Thymus (tissue), 11 donors: ENCODE measurements at regions not wholly inside any gene's neighbourhood (a gene's known extent, or its start where the extent isn't known, plus 50 kb on each side); places are given as distances from the start of the nearest gene placed in this dataset.

Source experiments
- DNase-seq, 9 donors: peaks; one replicate each; pipeline ENCODE4 v3.0.0-alpha.2; 2013; ENCODE audit warnings: low spot score in 9 of 9, low read depth in 6 of 9, missing footprints in 1 of 9
- H3K27ac ChIP-seq, 2 donors: one replicate each; pipeline ENCODE4 v1.5.1; 2013; ENCODE audit warnings: control low read depth in 1 of 2, low read depth in 1 of 2, low read length in 1 of 2, mild to moderate bottlenecking in 1 of 2, moderate library complexity in 1 of 2
- H3K27me3 ChIP-seq, 2 donors: one replicate each; pipeline ENCODE4 v1.5.1; 2013; ENCODE audit warnings: low read length in 1 of 2; ENCODE audit not compliant: control insufficient read depth in 2 of 2, insufficient read depth in 1 of 2
- H3K36me3 ChIP-seq, 2 donors: one replicate each; pipeline ENCODE4 v1.5.1; 2013; ENCODE audit warnings: low read length in 1 of 2, mild to moderate bottlenecking in 1 of 2, moderate library complexity in 1 of 2; ENCODE audit not compliant: control insufficient read depth in 2 of 2, insufficient read depth in 2 of 2
- H3K4me1 ChIP-seq, 2 donors: one replicate each; pipeline ENCODE4 v1.5.1; 2013; ENCODE audit warnings: low read length in 2 of 2; ENCODE audit not compliant: control insufficient read depth in 2 of 2, insufficient read depth in 2 of 2
- H3K4me3 ChIP-seq, 2 donors: one replicate each; pipeline ENCODE4 v1.5.1; 2013; ENCODE audit warnings: low read length in 2 of 2, control low read depth in 1 of 2, mild to moderate bottlenecking in 1 of 2
- H3K9me3 ChIP-seq, 2 donors: one replicate each; pipeline ENCODE4 v1.5.1; 2013; ENCODE audit warnings: low read length in 1 of 2, mild to moderate bottlenecking in 1 of 2; ENCODE audit not compliant: control insufficient read depth in 2 of 2, insufficient read depth in 1 of 2
- WGBS: extraction: QIAGEN DNeasy Blood & Tissue Kit; methylation state at CpG from one replicate; pipeline ENCODE4 v1.1.7; 2013; 5-methylcytosine and 5-hydroxymethylcytosine counted together
- donor health status: healthy.

DNA sequence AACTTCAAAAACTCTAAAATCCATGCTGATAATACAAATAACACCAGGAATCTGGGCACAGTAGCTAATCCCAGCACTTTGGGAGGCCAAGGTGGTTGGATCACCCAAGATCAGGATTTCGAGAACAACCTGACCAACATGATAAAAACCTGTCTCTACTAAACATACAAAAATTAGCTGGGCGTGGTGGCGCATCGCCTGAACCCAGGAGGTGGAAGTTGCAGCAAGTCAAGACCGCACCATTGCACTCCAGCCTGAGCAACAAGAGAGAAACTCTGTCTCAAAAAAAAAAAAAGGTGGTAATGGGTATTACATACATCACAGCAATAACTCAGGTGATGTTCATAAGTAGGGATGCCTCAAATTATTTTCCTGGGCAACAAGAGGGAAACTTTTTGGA, 315.0 kb upstream of the MEOX2 start:
- Histone ChIP-seq H3K36me3 (no peaks in the 10 kb centered on the region), H3K27me3 (no peaks in the 10 kb centered on the region), H3K4me1 (no peaks in the 10 kb centered on the region), H3K9me3 (no peaks in the 10 kb centered on the region), H3K4me3 (no peak overlapping the region), H3K27ac (no peak overlapping the region)
- WGBS, result 95% methylated on average over 5 of the region's 5 CpGs
- no peak for DNase-seq

DNA sequence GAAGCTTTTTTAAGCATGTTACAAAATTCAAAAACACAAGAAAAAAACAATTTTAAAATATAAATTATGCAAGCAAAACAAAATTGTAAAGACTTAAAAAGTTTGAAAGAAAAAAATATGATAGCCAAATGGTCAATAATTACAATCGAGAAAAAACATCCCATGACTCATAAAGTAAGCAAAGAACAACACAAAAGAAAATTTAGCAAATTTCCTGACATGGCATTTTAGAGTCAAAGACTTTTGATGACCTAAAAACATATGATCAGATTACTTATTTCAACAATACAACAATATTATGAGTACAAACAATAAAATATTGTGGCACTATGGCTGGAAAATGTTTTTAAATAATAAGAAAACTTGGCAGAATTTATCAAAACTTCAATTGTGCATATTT, 312.1 kb upstream of the MEOX2 start:
- H3K36me3 ChIP-seq, result no peaks in the 10 kb centered on the region
- 86% methylated on average over 1 of the region's 1 CpG for WGBS
- no peaks in the 10 kb centered on the region for H3K27me3 ChIP-seq
- DNase-seq, result no peak
- no peak overlapping the region for H3K4me3 ChIP-seq
- H3K4me1 ChIP-seq, result no peaks in the 10 kb centered on the region
- H3K9me3 ChIP-seq, result no peaks in the 10 kb centered on the region
- no peak overlapping the region for H3K27ac ChIP-seq

DNA sequence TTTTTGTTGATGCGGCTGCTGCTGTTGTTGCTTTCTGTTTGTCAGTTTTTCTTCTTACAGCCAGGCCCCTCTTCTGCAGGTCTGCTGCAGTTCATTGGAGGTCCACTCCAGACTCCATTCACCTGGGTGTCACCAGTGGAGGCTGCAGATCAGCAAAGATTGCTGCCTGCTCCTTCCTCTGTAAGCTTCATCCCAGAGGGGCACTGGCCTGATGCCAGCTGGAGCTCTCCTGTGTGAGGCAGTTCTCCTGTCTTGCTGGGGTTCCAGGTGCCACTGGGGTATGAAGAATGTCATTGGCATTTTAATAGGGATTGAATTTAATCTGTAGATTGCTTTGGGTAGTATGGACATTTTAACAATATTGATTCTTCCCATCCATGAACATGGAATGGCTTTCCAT, 308.5 kb upstream of the MEOX2 start:
- 98% methylated on average over 1 of the region's 1 CpG for WGBS
- DNase-seq, result no peak
- H3K4me3 ChIP-seq, result no peak overlapping the region

DNA sequence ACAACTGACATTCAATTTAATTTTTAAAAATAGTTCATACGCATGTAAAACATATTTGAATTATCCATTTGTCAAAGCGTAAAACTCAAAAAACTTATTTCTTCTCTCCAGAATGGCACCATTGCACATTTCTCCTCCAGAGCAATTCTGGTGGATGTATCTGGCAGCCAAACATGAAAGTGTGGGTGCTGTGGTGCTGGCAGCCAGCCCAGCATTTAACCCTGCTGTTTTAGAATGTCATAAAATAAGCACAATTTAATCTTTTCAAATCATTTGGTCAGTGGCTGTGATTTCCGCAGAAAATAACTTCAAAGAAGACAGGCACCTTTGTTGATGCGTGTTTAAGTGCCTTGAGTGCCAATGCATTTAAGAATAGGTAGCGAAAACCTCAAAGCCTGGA, 302.7 kb upstream of the MEOX2 start:
- no peak overlapping the region for H3K27ac ChIP-seq
- WGBS, result 93% methylated on average over 5 of the region's 5 CpGs
- no peaks in the 10 kb centered on the region for H3K9me3 ChIP-seq
- DNase-seq, result no peak
- H3K36me3 ChIP-seq, result no peaks in the 10 kb centered on the region
- H3K4me3 ChIP-seq, result no peak overlapping the region
- no peaks in the 10 kb centered on the region for H3K4me1 ChIP-seq
- no peaks in the 10 kb centered on the region for H3K27me3 ChIP-seq

More for the DNA sequence above, 308.5 kb upstream of the MEOX2 start:
- Histone ChIP-seq H3K36me3 (no peaks in the 10 kb centered on the region), H3K9me3 (no peaks in the 10 kb centered on the region), H3K4me1 (no peaks in the 10 kb centered on the region), H3K27me3 (no peaks in the 10 kb centered on the region), H3K27ac (no peak overlapping the region)

DNA sequence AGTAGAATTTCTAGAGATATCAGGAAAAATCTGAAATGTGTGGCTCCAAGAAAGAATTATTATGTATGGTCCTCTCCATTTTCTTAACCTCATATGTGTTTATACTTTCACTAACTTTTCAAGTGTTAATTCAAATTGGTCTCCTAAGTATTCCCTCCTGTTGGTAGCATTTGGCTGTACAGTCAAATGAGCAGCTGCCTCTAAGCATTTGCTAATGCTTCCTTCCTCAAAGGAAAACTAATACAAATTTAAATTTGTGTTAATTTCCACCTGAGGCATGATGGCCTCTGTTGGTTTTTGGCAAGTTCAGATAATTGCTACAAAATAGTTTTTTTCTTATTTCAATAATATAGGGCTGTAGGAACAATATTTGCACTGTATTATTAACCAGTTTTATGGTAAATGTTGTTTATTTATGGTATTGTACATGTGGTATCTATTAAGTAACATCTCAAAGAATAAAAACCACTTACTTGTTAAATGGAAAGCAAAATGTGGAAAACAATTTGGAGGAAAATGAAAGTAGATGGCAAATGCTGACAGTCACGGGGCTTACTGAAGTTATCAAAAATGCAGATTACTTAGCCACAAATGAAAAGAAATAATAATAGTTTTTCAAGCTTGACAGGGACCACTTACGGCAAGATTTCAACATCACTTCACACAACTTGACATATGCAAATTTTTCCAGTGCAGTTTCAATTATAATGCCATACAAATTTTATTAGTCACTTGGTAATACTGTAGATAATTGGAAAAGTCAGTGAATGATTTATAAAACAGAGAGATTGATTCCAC, 299.3 kb upstream of the MEOX2 start:
- Histone ChIP-seq H3K27me3 (no peaks in the 10 kb centered on the region), H3K9me3 (no peaks in the 10 kb centered on the region), H3K4me3 (no peak overlapping the region), H3K36me3 (no peaks in the 10 kb centered on the region), H3K4me1 (no peaks in the 10 kb centered on the region), H3K27ac (no peak overlapping the region)
- DNase-seq, result no peak
- 92% methylated on average over 2 of the region's 2 CpGs for WGBS

DNA sequence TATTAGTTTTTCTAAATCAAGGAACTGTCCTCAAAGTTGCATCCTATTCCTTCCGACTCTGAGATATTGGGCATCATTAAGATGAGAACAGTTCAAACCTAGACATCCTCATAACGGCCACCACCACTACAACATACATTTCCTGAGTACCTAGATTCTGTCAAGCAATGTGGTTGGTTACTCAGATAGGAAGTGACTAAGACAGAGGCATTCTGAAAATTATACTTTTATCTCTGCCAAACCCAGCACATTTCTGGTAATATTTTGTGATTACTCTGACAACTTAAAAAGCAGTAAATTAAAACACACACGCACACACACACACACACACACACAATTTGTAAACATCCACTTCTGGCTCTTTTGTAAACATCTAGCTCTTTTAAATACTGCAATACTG, 291.2 kb upstream of the MEOX2 start:
- Histone ChIP-seq H3K9me3 (no peaks in the 10 kb centered on the region), H3K4me1 (no peaks in the 10 kb centered on the region), H3K36me3 (no peaks in the 10 kb centered on the region), H3K27me3 (no peaks in the 10 kb centered on the region), H3K4me3 (no peak overlapping the region), H3K27ac (no peak overlapping the region)
- 30% methylated on average over 3 of the region's 3 CpGs for WGBS
- DNase-seq, result no peak

DNA sequence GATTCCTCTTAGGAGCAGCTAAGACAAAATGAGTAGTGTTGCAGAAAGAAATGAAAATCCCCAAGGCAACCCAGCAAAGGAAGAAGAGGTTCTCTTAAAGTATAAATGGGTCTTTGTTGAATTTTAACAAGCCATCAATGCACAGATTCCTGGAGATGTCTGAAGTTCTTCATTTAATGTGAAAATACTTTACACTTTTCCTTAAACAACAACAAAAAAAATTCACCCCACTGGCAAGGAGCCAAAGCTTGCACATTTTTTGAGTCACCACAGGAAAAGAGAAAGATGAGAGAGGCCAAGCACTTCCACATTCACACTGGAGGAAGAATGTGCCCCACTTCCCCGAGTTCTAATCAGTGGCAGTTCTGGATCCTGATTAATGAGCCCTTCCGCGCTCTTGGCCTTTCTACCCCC, 286.4 kb upstream of the MEOX2 start:
- no peaks in the 10 kb centered on the region for H3K9me3 ChIP-seq
- DNase-seq, result no peak
- H3K36me3 ChIP-seq, result no peaks in the 10 kb centered on the region
- no peak overlapping the region for H3K27ac ChIP-seq
- no peak overlapping the region for H3K4me3 ChIP-seq
- H3K27me3 ChIP-seq, result no peaks in the 10 kb centered on the region
- 29% methylated on average over 3 of the region's 3 CpGs for WGBS
- H3K4me1 ChIP-seq, result no peaks in the 10 kb centered on the region

DNA sequence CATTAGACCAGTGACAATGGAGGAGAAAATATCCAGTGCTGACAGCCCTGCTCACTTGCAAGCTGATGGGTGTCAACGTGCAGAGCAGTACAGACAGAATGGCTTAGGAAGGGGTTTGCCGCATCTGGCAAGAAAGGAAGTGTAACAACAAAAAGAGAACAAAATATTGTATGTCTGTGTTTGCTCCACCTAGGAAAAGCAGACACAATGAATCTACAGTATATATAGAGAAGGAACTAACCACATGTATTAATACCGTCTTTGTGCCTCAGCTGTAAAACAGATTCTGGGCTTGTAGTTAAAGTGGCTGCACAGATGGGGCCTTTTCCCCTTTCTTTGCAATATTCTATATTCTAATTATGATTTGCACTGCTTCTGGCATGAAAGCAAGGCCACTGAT, 281.1 kb upstream of the MEOX2 start:
- H3K4me1 ChIP-seq, result no peaks in the 10 kb centered on the region
- H3K27me3 ChIP-seq, result no peaks in the 10 kb centered on the region
- no peak for DNase-seq
- H3K4me3 ChIP-seq, result no peak overlapping the region
- WGBS, result 69% methylated on average over 3 of the region's 3 CpGs
- H3K9me3 ChIP-seq, result no peaks in the 10 kb centered on the region
- no peak overlapping the region for H3K27ac ChIP-seq
- H3K36me3 ChIP-seq, result no peaks in the 10 kb centered on the region

DNA sequence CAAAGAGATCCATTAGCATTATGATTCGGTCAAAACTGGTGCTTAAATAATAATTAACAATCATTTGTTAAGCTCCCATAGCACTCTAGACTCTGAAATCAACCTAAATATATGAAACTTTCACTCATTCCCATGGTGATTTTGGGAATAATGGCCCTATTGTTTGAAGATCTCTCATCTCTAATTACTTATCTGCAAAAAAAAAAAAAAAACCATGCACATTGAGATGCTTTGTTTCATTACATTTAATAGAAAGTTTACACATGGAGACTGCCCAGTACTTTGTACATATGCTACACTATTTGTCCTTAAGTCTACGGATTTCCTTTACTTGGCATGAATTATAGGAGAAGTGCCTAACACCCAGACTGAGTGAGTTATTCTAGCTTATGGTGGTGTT, 280.6 kb upstream of the MEOX2 start:
- Histone ChIP-seq H3K36me3 (no peaks in the 10 kb centered on the region), H3K4me1 (no peaks in the 10 kb centered on the region), H3K27ac (no peak overlapping the region), H3K9me3 (no peaks in the 10 kb centered on the region), H3K4me3 (no peak overlapping the region), H3K27me3 (no peaks in the 10 kb centered on the region)
- no peak for DNase-seq
- WGBS, result 89% methylated on average over 2 of the region's 2 CpGs
